Hematopoietic multipotent progenitor cell (in vitro differentiated cells): ENCODE measurements at regions not wholly inside any gene's neighbourhood (a gene's known extent, or its start where the extent isn't known, plus 50 kb on each side); places are given as distances from the start of the nearest gene placed in this dataset. TPM values are rescaled to one million over a fixed set of nuclear protein-coding genes. Genes with fewer than 3 reads are reported as not detected.

Experiments
- small RNA-seq: library from RNA; depleted of rRNA; stranded (forward); fragments of <200 nt; gene quantifications from one replicate; pipeline ENCODE3, GENCODE V24; 2012

Small RNA genes lying in the stretch of these regions (small RNA-seq; reads per million reads assigned to genes)
- not detected for gene AL161423.1
- gene HMGN2P39, result not detected
- not detected for gene RNA5SP30
- gene RNU7-88P, result not detected
- not detected for gene RNY4P29
